ENCODE measurements at regions not wholly inside any gene's neighbourhood (a gene's known extent, or its start where the extent isn't known, plus 50 kb on each side); places are given as distances from the start of the nearest gene placed in this dataset.
A peak's percentile ranks its signal among the peaks of the same experiment; 100 is the strongest.

GRCh38 chr16:79437764-79438751 lies 162.5 kb downstream of the MAF start:
- no peak for DNase-seq

- no peak for DNase-seq
Observed at GRCh38 chr16:79436885-79437284, 163.7 kb downstream of the MAF start.

GRCh38 chr16:79434771-79435170 lies 165.8 kb downstream of the MAF start:
- no peak for DNase-seq

GRCh38 chr16:79434092-79434491 lies 166.4 kb downstream of the MAF start:
- DNase-seq = no peak

- no peak for DNase-seq
Observed at GRCh38 chr16:79431923-79432322, 168.6 kb downstream of the MAF start.

- DNase-seq = no peak
Observed at GRCh38 chr16:79430191-79430678, 170.3 kb downstream of the MAF start.

GRCh38 chr16:79429381-79430190 lies 171.0 kb downstream of the MAF start:
- no peak for DNase-seq

- DNase-seq = no peak
Observed at GRCh38 chr16:79426663-79427062, 173.9 kb downstream of the MAF start.

GRCh38 chr16:79422064-79422463 lies 178.5 kb downstream of the MAF start:
- no peak for DNase-seq

GRCh38 chr16:79421126-79421525 lies 179.4 kb downstream of the MAF start:
- no peak for DNase-seq

GRCh38 chr16:79420493-79420892 lies 180.0 kb downstream of the MAF start:
- no peak for DNase-seq

- no peak for DNase-seq
Observed at GRCh38 chr16:79419148-79419547, 181.4 kb downstream of the MAF start.

- DNase-seq = no peak
Observed at GRCh38 chr16:79417601-79418008, 182.9 kb downstream of the MAF start.

- DNase-seq = peak; percentile 32
Observed at GRCh38 chr16:79415983-79416640, 184.4 kb downstream of the MAF start.

GRCh38 chr16:79412783-79413225 lies 187.7 kb downstream of the MAF start:
- no peak for DNase-seq

- no peak for DNase-seq
Observed at GRCh38 chr16:79411805-79412204, 188.7 kb downstream of the MAF start.

- no peak for DNase-seq
Observed at GRCh38 chr16:79411357-79411756, 189.2 kb downstream of the MAF start.

GRCh38 chr16:79409978-79410377 lies 190.6 kb downstream of the MAF start:
- DNase-seq = no peak

GRCh38 chr16:79408355-79408754 lies 192.2 kb downstream of the MAF start:
- no peak for DNase-seq

GRCh38 chr16:79407461-79408135 lies 192.9 kb downstream of the MAF start:
- DNase-seq = no peak

GRCh38 chr16:79407005-79407404 lies 193.5 kb downstream of the MAF start:
- DNase-seq = no peak

GRCh38 chr16:79404571-79404970 lies 196.0 kb downstream of the MAF start:
- DNase-seq = no peak

Data from stimulated activated CD8-positive, alpha-beta memory T cell treated with anti-CD3 and anti-CD28 coated beads, Interleukin-4, amount 100 ng/mL, for 48 hours (primary cell).